Bone marrow (tissue), 2 donors: ENCODE measurements at regions not wholly inside any gene's neighbourhood (a gene's known extent, or its start where the extent isn't known, plus 50 kb on each side); places are given as distances from the start of the nearest gene placed in this dataset.
"Not testable (repeated sequence)": the region's sequence is repeated elsewhere in the genome, so short reads cannot be mapped to it uniquely, and the experiment has no call there.

ENCODE experiments used
- DNase-seq, 2 donors: peaks; one replicate each; lab custom pipeline; 2025; lab: John Stamatoyannopoulos, UW

DNA sequence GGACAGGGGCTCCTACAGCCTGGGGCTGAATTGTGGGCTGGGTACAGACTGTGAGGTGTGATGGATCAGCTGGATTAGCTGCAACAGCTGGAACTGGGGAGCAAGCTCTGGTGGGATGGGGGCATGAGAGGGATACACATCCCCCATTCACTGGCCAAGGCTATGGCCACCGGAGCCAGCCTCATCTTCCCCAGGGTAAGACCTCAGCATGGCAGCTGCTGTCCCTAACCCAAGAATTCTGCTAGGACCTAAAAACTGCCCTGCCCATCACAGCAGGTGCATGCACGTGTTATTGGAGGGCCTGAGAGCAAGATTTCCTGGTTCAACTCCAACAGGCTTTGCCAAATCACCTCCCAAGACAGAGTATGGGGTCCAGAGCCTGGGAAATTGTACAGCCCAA, 258.6 kb upstream of the AGTR2 start:
- no peak for DNase-seq

DNA sequence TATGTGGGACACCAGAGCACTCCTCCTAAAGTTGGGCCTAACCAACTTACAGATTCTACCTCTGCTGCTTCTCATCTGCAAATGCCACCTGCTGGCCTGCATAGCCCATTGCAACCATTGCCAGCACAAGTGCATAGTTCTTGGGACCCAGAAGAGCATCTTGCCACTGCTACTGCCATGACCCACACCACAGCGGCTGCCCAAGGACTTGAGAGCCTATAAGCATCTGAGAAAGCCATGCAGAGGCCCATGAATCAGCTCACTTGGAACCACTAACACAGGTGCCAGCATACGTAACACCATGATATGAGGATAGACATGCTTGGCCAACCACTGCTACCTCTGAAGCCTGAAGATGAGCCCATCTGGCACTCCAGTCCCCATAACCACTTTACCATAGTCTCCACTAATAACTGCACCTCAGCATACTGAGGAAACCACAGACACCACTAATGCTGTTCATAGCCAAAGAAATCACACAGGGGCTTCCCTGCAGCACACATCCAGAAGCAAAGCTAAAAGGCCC, 258.1 kb upstream of the AGTR2 start:
- DNase-seq: no peak

- no peak for DNase-seq
These were observed 257.0 kb upstream of the AGTR2 start for GRCh38 chrX:115913575-115913974.

DNA sequence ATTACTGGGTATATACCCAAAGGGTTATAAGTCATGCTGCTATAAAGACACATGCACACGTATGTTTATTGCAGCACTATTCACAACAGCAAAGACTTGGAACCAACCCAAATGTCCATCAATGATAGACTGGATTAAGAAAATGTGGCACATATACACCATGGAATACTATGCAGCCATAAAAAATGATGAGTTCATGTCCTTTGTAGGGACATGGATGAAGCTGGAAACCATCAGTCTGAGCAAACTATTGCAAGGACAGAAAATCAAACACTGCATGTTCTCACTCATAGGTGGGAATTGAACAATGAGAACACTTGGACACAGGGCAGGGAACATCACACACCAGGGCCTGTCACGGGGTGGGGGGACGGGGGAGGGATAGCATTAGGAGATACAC, 254.9 kb upstream of the AGTR2 start:
- not testable (repeated sequence) for DNase-seq

DNA sequence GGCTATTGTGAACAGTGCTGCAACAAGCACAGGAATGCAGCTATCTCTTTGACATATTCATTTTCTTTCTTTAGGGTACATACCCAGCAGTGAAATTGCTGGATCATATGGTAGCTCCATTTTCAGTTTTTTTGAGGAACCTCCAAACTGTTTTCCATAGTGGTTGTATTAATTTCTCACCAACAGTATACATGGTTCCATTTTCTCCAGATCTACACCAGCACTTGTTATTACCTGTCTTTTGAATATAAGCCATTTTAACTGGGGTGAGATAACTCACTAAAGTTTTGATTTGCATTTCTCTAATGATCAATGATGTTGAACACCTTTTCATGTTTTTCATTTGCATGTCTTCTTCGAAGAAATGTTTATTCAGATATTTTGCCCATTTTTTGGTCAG, 241.1 kb upstream of the AGTR2 start:
- DNase-seq: no peak

DNA sequence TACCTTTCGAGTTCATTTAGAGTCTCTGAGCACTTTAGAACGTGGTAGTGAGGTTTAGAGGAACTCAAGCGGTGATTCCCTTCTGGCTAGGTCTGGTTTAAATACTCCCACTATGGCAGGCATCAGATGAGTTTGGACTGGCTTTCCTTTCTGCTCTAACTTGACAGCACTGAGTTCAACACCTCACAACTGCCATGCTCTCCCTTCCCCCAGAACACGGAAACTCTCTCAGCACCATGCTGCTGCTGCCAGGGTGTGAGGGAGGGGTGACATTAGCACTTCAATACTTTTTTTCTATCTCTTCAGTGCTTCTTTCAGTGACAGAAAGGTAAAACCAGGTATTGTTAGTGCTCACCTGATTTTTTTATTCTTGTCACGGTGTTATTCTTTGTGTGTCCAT, 234.5 kb upstream of the AGTR2 start:
- no peak for DNase-seq

DNA sequence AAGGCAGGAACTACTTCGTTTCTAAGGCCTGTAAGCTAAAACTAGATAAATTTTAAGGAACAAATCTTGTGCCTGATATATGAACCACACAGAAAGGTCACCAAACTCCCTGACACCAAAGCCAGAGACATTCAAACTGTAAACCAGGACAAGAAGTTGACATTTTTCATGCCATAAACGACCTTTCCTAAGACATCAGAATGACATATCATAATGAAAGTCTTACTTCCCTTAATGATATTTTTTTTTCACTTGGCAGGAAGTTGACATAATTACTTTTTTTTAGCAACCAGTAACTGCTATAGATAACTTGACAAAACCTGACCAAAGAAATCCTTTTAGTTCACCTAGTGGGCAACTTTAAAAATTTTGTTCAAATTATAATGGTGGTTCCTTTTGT, 231.5 kb upstream of the AGTR2 start:
- no peak for DNase-seq

GRCh38 chrX:115939636-115940160, 230.8 kb upstream of the AGTR2 start:
- DNase-seq: no peak

DNA sequence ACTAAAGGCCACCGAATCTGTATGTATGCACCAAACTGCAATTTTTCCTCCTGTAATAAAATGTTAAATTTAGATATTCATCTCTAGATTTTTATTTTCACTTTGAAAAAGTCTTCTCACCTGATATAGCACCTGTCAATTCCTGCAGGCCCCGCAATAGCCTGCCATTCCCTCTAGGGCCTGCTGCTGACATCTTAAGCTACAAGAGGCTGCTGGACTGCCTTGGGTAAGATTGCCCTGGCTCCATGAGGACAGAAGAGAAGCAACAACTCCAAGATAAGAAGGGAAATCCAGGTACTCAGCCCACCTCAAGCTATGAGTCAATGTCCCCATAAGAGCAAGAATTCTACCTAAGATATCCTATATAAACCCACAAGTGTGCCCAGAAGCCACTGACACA, 230.2 kb upstream of the AGTR2 start:
- no peak for DNase-seq

GRCh38 chrX:115940888-115941332, 229.6 kb upstream of the AGTR2 start:
- DNase-seq: peak in 1 of 2 donors; percentile 0

GRCh38 chrX:115941388-115941787, 229.2 kb upstream of the AGTR2 start:
- DNase-seq: no peak

DNA sequence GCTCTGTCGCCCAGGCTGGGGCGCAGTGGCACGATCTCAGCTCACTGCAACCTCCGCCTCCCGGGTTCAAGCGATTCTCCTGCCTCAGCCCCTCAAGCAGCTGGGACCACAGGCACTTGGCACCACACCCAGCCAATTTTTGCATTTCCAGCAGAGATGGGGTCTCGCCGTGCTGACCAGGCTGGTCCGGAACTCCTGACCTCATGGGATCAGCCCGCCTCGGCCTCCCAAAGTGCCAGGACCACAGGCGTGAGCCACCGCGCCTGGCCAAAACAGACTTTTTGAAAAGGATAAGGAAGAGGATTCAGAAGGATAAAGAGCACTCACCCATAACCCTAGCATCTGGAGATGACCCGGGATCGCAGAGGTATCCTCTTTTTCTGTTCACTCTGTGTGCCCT, 224.5 kb upstream of the AGTR2 start:
- DNase-seq: no peak

- DNase-seq: no peak
These were observed 222.3 kb upstream of the AGTR2 start for GRCh38 chrX:115948018-115948923.

DNA sequence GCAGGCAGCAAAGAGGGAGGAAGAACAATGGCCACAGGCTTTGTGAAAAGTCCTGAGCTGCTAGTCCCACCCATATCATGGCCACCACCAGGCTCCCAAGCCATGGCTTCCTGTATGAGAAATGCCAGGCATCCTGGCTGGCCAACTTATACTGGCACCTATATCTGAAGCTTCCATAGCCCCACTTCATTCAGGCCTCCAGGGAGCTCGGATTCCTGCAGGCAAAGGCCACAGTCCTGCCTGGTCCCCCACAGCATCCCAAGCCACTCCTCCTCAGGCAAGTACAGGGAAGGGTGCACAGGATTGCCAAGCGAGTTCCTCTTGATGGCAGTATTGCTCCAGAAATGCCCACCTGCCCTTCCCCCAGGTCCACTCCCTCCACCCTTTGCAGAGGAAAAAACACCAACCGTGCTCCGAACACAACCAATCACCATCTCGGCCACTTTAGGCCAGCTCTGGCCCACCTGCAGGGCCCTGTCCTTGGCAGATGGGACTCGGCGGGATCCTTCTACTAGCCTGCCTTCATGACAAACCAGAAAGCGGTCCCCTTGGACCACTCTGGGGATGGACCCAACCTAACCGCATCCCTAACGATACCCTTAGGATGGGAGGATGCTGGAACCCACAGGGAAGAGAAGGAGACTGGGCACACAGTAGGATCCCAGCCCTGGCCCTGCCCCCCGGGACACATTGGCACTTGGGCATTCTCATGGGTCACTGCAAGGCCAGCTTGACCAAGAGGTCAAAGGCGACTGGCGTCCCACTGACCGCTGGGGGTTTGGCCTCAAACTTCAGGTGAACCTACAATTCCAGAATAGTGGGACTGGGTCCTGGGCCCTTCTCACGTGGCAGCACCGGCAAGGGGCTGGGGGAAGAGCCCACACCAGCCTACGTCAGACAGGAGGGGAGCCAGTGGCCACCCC, 220.4 kb upstream of the AGTR2 start:
- DNase-seq: no peak

DNA sequence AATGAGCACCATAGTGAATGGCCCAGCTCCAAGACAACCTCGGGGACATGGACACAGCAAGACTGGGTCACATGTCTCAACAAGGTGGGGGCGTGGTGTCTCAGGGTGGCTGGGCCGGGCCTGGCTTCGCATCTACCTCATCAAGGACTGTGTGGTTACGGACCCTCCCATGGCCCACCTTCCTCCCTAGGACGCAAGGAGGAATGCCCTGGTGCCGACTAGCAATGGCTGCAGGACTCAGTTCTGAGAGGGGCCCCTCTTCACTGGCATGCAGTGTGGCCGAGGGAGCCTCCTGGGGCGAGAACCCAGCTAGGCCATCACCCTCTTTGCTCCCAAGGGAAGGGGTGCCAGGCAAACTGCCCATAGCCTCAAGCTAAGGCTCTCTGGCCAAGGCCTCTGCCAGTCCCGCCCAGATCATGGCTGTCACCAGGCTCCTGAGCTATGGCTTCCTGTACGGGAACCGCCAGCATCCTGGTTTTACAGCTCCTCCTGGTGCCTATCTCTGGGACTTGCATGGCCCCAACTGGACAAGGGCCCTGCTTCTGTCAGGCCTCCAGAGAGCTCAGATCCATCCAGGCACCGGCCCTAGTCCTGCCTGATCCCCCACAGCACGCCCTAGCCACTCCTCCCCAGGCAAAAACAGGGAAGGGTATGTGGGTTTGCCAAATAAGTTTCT, 218.0 kb upstream of the AGTR2 start:
- no peak for DNase-seq

GRCh38 chrX:115957862-115958490, 212.6 kb upstream of the AGTR2 start:
- no peak for DNase-seq

GRCh38 chrX:115958687-115959359, 211.7 kb upstream of the AGTR2 start:
- no peak for DNase-seq

DNA sequence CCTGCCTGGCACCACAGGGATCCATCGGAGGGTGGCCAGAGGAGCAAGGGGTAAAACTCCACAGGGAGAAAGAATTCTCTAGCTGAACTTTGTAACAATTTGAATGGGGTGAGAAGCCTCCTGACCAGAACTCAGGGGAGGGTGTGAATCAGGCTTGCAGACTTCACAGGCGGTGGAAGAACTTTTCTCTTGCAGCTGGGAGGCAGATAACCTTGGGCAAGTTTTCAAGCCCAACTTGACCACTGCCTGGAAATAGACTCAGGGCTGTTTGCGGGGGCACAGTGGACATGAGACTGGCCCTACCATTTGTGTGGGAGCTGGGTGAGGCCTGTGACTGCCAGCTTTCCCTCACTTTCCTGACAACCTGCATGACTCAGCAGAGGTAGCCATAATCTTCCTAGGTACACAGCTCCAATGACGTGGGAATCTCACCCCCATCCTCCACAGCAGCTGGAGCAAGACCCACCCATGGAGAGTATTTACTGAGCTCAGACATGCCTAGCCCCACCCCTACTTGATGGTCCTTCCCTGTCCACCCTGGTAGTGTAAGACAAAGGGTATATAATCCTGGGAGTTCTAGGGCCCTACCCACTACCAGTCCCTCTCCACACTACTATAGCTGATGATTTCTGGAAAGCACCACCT, 210.0 kb upstream of the AGTR2 start:
- no peak for DNase-seq

DNA sequence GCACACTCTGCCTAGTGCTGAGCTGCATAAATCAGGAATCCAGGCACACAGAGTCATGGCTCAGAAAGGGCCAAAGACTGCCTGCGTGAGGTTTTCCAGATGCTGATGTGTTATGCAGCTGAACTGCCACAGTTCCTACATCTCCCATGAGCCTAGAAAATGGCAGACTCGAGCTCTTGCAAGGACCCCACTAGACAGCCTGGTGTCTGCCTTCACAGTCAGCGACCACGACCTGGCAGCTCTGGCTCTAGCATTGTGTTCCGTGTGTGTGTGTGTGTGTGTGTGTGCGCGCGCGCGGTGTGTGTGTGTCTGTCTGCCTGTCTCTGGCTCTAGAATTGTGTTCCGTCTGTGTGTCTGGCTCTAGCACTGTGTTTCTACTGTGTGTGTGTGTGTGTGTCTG, 203.6 kb upstream of the AGTR2 start:
- no peak for DNase-seq
